ENCODE measurements at regions not wholly inside any gene's neighbourhood (a gene's known extent, or its start where the extent isn't known, plus 50 kb on each side); places are given as distances from the start of the nearest gene placed in this dataset.

DNA sequence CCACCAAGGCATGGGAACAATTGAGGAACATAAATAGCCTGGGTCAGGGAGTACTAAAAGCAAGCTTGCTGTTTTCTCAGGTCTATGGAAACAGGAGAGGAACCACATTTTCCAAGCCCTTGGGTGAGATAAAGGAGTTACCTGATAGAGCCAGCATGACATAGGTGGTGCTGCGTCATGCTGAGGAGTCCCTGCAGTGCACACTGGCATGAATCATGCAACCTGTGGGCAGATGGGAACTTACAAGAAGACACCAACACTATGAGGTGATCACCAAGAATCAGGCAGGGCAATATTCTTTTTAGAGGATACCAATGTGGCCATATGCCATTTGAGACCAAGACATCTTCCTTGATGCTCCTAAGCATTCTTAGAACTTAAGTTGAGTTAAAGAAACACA is 531.8 kb downstream of the ZEB2 start:
- peaks cover 13 to 20% of the 10 kb centered on the region in 2 experiments for H3K9me3 Mint-ChIP-seq
- TF ChIP-seq, protein P1, sequence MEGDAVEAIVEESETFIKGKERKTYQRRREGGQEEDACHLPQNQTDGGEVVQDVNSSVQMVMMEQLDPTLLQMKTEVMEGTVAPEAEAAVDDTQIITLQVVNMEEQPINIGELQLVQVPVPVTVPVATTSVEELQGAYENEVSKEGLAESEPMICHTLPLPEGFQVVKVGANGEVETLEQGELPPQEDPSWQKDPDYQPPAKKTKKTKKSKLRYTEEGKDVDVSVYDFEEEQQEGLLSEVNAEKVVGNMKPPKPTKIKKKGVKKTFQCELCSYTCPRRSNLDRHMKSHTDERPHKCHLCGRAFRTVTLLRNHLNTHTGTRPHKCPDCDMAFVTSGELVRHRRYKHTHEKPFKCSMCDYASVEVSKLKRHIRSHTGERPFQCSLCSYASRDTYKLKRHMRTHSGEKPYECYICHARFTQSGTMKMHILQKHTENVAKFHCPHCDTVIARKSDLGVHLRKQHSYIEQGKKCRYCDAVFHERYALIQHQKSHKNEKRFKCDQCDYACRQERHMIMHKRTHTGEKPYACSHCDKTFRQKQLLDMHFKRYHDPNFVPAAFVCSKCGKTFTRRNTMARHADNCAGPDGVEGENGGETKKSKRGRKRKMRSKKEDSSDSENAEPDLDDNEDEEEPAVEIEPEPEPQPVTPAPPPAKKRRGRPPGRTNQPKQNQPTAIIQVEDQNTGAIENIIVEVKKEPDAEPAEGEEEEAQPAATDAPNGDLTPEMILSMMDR (conservative IDR thresholded peaks at IDR 0.05): no peak
- no peak overlapping the region for H2AFZ ChIP-seq (ENCODE audit: low read length)
- H3K27me3 ChIP-seq (ENCODE audit: insufficient read depth, low read length): no peaks in the 10 kb centered on the region
- H4K8ac ChIP-seq (replicated peaks; ENCODE audit: insufficient read length, low read depth, low read length): no peak overlapping the region
- H3K18ac ChIP-seq (ENCODE audit: insufficient read length, low read depth, low read length): no peak overlapping the region
- H3K56ac ChIP-seq (ENCODE audit: insufficient read length, low read depth, low read length): no peak overlapping the region
- H3K14ac ChIP-seq (ENCODE audit: insufficient read depth, low read length): no peak overlapping the region
- no peaks in the 10 kb centered on the region for H3K9me3 ChIP-seq (ENCODE audit: control insufficient read depth, low read depth, low read length)
- H3K23me2 ChIP-seq (ENCODE audit: insufficient read length, low read depth, low read length, poor library complexity, severe bottlenecking): no peaks in the 10 kb centered on the region
- H3K4me3 Mint-ChIP-seq: no peak overlapping the region
- H4K5ac ChIP-seq (ENCODE audit: insufficient read length, low read depth, low read length): no peak overlapping the region
- H3K4me2 ChIP-seq (ENCODE audit: insufficient read depth, insufficient read length, low read length): no peak overlapping the region
- H2AK5ac ChIP-seq (ENCODE audit: insufficient read length, low read length): no peak overlapping the region
- no peaks in the 10 kb centered on the region for H3K4me1 ChIP-seq (ENCODE audit: insufficient read depth, low read length)
- no peak overlapping the region for H3K9ac ChIP-seq (ENCODE audit: extremely low read depth, insufficient read length, low read length)
- WGBS (ENCODE audit: extremely low coverage, insufficient read length, low lambda C conversion rate): no CpG with 5 or more reads among the region's 1 CpG
- no peak overlapping the region for H2BK20ac ChIP-seq (ENCODE audit: low read depth, low read length, poor library complexity, severe bottlenecking)
- no peak overlapping the region for H3K4ac ChIP-seq (ENCODE audit: low read depth, low read length)
- H3K27ac Mint-ChIP-seq: no peak overlapping the region
- no peaks in the 10 kb centered on the region for H3K4me1 Mint-ChIP-seq
- peaks cover 3% of the 10 kb centered on the region; the same call in 1 of the 2 replicates for H3K27me3 Mint-ChIP-seq (ENCODE audit: low read depth)
- H2BK15ac ChIP-seq (ENCODE audit: low read depth, low read length): no peak overlapping the region
- no peaks in the 10 kb centered on the region for H4K20me1 ChIP-seq (ENCODE audit: control insufficient read depth, insufficient read depth, insufficient read length)
- H2BK5ac ChIP-seq (ENCODE audit: insufficient read length, low read length): no peak overlapping the region
- no peak overlapping the region for H2BK120ac ChIP-seq (ENCODE audit: low read depth, low read length, poor library complexity, severe bottlenecking)
- H3K27ac ChIP-seq (ENCODE audit: insufficient read length, low read depth, low read length): no peak overlapping the region
- no peaks in the 10 kb centered on the region for H3K79me1 ChIP-seq (ENCODE audit: insufficient read depth, low read depth, low read length, poor library complexity, severe bottlenecking)
- H2BK12ac ChIP-seq (ENCODE audit: insufficient read length, low read depth, low read length): no peak overlapping the region
- no peak overlapping the region for H4K91ac ChIP-seq (ENCODE audit: insufficient read length, low read depth, low read length)
- peaks cover 13 to 32% (median 17%) of the 10 kb centered on the region in 3 experiments for H3K36me3 Mint-ChIP-seq (ENCODE audit: insufficient read depth in 1 of 3, low read depth in 3 of 3)
- DNase-seq: no peak
- no peaks in the 10 kb centered on the region for H3K79me2 ChIP-seq (ENCODE audit: insufficient read depth, low read length)
- no peak overlapping the region for H3T11ph ChIP-seq (ENCODE audit: low read length)
- no peak overlapping the region for H3K23ac ChIP-seq (ENCODE audit: insufficient read length, low read depth, low read length)

Data from H9 (cell line).